T47D (cell line): ENCODE measurements at regions not wholly inside any gene's neighbourhood (a gene's known extent, or its start where the extent isn't known, plus 50 kb on each side); places are given as distances from the start of the nearest gene placed in this dataset.

Experiments
- DNase-seq, 2 experiments: peaks; one replicate each; pipeline versions ENCODE4 v3.0.0 to v3.0.0-alpha.2; 2011 to 2012; ENCODE audit warnings: low read depth in 1 of 2, low spot score in 1 of 2
- JUND ChIP-seq: IDR thresholded peaks from 2 replicates; pipeline ENCODE4 v1.6.1; 2012; ENCODE audit warnings: low read depth
- in situ Hi-C: cut with HindIII; loops from 2 replicates; pipeline ENCODE4 v1.10.0; 2016; ENCODE audit warnings: low sequenced_read_pairs, low pct_unique_long_range_greater_than_20kb

GRCh38 chr5:135245521-135246499 is 153.2 kb downstream of the MACROH2A1 start:
- DNase-seq = no peak
- no peak for TF ChIP-seq JUND
- in situ Hi-C loops = no loop called here

- in situ Hi-C loops = no loop called here
Measured at GRCh38 chr5:135244620-135245021, 154.4 kb downstream of the MACROH2A1 start.

GRCh38 chr5:135243556-135244285 is 155.3 kb downstream of the MACROH2A1 start:
- no peak for DNase-seq
- no peak for TF ChIP-seq JUND
- in situ Hi-C loops = no loop called here

More at GRCh38 chr5:135244620-135245021, 154.4 kb downstream of the MACROH2A1 start:
- TF ChIP-seq JUND = no peak
- DNase-seq = no peak

- DNase-seq = no peak
- in situ Hi-C loops = no loop called here
Measured at GRCh38 chr5:135242866-135243555, 156.0 kb downstream of the MACROH2A1 start.

GRCh38 chr5:135242021-135242865 is 156.8 kb downstream of the MACROH2A1 start:
- no peak for TF ChIP-seq JUND
- in situ Hi-C loops = no loop called here
- DNase-seq = no peak

More at GRCh38 chr5:135242866-135243555, 156.0 kb downstream of the MACROH2A1 start:
- no peak for TF ChIP-seq JUND

GRCh38 chr5:135241536-135241935 is 157.5 kb downstream of the MACROH2A1 start:
- in situ Hi-C loops = no loop called here
- no peak for TF ChIP-seq JUND

GRCh38 chr5:135240781-135241360 is 158.2 kb downstream of the MACROH2A1 start:
- TF ChIP-seq JUND = no peak
- in situ Hi-C loops = no loop called here
- no peak for DNase-seq

More at GRCh38 chr5:135241536-135241935, 157.5 kb downstream of the MACROH2A1 start:
- DNase-seq = no peak

- in situ Hi-C loops = no loop called here
- DNase-seq = no peak
- TF ChIP-seq JUND = no peak
Measured at GRCh38 chr5:135240283-135240633, 158.8 kb downstream of the MACROH2A1 start.

GRCh38 chr5:135239453-135240282 is 159.4 kb downstream of the MACROH2A1 start:
- TF ChIP-seq JUND = no peak
- DNase-seq = no peak
- in situ Hi-C loops = no loop called here

GRCh38 chr5:135238622-135239452 is 160.2 kb downstream of the MACROH2A1 start:
- no peak for TF ChIP-seq JUND
- in situ Hi-C loops = no loop called here
- no peak for DNase-seq

GRCh38 chr5:135237748-135238103 is 161.3 kb downstream of the MACROH2A1 start:
- no peak for TF ChIP-seq JUND
- in situ Hi-C loops = no loop called here
- DNase-seq = no peak
